Bronchial epithelial cell (primary cell): ENCODE measurements at regions not wholly inside any gene's neighbourhood (a gene's known extent, or its start where the extent isn't known, plus 50 kb on each side); places are given as distances from the start of the nearest gene placed in this dataset.
A peak's percentile ranks its signal among the peaks of the same experiment; 100 is the strongest.

Source experiments
- DNase-seq: peaks from one replicate; pipeline ENCODE4 v3.0.0-alpha.2; 2010; ENCODE audit warnings: low read depth
- FAIRE-seq: peaks from 2 replicates; lab custom pipeline; 2011; peaks lifted over from hg19 to GRCh38; lab: Jason Lieb, UNC
- H3K27me3 ChIP-seq: 2 replicates; pipeline ENCODE4 v1.5.1; 2011; ENCODE audit warnings: low read length; ENCODE audit not compliant: control insufficient read depth, insufficient read depth
- H3K36me3 ChIP-seq: 2 replicates; pipeline ENCODE4 v1.5.1; 2011; ENCODE audit warnings: low read length; ENCODE audit not compliant: control insufficient read depth, insufficient read depth
- H3K4me3 ChIP-seq: 2 replicates; pipeline ENCODE4 v1.5.1; 2011; ENCODE audit warnings: mild to moderate bottlenecking, low read depth, low read length, control low read depth
- CTCF ChIP-seq: IDR thresholded peaks from 2 replicates; pipeline ENCODE4 v1.5.1; 2011; ENCODE audit warnings: mild to moderate bottlenecking, moderate library complexity, low read length, control low read depth, inconsistent platforms; ENCODE audit not compliant: insufficient read depth, severe bottlenecking

GRCh38 chr4:104909376-104909775 is 237.3 kb upstream of the TET2 start:
- DNase-seq (no peak), FAIRE-seq (no peak)
- Histone ChIP-seq H3K36me3 (no peaks in the 10 kb centered on the region), H3K4me3 (no peak overlapping the region), H3K27me3 (no peaks in the 10 kb centered on the region)
- no peak for TF ChIP-seq CTCF

DNA sequence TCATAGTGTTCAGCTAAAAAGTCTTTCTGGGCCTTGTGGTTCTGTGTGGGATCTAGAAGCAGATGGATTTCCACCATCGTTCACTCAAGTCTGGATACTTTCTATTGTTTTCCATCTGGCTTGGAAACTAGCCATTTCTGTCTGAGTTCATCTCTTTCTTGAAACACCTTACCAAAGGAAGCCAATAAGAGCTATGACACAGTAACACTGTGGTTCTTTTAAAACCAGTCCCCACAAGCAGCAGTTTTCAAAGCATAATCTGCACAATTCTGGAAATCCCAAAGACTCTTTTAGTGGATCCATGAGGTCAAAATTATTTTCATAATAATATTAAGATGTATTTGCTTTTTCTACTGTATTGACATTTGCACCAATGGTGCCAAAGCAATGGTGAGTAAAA is 234.2 kb upstream of the TET2 start:
- no peaks in the 10 kb centered on the region for H3K27me3 ChIP-seq
- H3K36me3 ChIP-seq = no peaks in the 10 kb centered on the region
- no peak for DNase-seq
- no peak for TF ChIP-seq CTCF
- no peak overlapping the region for H3K4me3 ChIP-seq
- FAIRE-seq = no peak

GRCh38 chr4:104915373-104915772 is 231.3 kb upstream of the TET2 start:
- no peaks in the 10 kb centered on the region for H3K36me3 ChIP-seq
- FAIRE-seq = no peak

GRCh38 chr4:104915864-104916263 is 230.8 kb upstream of the TET2 start:
- H3K36me3 ChIP-seq = no peaks in the 10 kb centered on the region
- no peak overlapping the region for H3K4me3 ChIP-seq
- DNase-seq (no peak), FAIRE-seq (no peak)
- no peak for TF ChIP-seq CTCF
- H3K27me3 ChIP-seq = no peaks in the 10 kb centered on the region

More at GRCh38 chr4:104915373-104915772, 231.3 kb upstream of the TET2 start:
- no peak for DNase-seq
- Histone ChIP-seq H3K4me3 (no peak overlapping the region), H3K27me3 (no peaks in the 10 kb centered on the region)
- no peak for TF ChIP-seq CTCF

GRCh38 chr4:104919406-104919805 is 227.3 kb upstream of the TET2 start:
- FAIRE-seq (no peak), DNase-seq (peak; percentile 44)
- Histone ChIP-seq H3K36me3 (no peaks in the 10 kb centered on the region), H3K27me3 (no peaks in the 10 kb centered on the region), H3K4me3 (no peak overlapping the region)
- no peak for TF ChIP-seq CTCF

GRCh38 chr4:104930298-104930697 is 216.4 kb upstream of the TET2 start:
- TF ChIP-seq CTCF = no peak
- FAIRE-seq = no peak

More at GRCh38 chr4:104930298-104930697, 216.4 kb upstream of the TET2 start:
- no peaks in the 10 kb centered on the region for H3K36me3 ChIP-seq
- no peak for DNase-seq
- no peak overlapping the region for H3K4me3 ChIP-seq
- no peaks in the 10 kb centered on the region for H3K27me3 ChIP-seq
